ENCODE measurements at regions not wholly inside any gene's neighbourhood (a gene's known extent, or its start where the extent isn't known, plus 50 kb on each side); places are given as distances from the start of the nearest gene placed in this dataset.

DNA sequence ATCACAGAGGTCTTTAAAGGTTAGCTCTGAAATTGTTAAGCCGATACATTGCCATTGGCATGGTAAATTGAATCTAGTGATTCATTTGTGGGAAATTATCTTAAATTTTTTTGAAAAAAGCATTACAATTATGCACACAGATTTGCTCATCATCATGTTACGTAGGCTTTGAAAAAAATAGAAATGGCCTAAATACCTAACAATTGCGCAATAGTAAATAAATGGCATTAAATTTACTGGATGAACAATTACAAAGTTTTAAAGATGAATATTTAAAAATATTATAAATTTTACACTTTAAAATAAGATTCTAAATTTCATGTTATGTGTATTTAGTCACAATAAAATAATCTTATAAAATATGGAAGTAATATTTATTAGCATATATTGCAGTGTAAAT is 171.3 kb downstream of the RPRM start:
- intact Hi-C loops (cut with micrococcal nuclease; ENCODE audit: unreplicated experiment): no loop called here
- no peak for TF ChIP-seq SIN3A (IDR thresholded peaks at IDR 0.05; ENCODE audit: borderline replicate concordance, insufficient read depth, low read depth, low read length)
- no peak for TF ChIP-seq TCF7L2 (IDR thresholded peaks at IDR 0.05; ENCODE audit: low read depth, low read length)
- TF ChIP-seq, protein P1, sequence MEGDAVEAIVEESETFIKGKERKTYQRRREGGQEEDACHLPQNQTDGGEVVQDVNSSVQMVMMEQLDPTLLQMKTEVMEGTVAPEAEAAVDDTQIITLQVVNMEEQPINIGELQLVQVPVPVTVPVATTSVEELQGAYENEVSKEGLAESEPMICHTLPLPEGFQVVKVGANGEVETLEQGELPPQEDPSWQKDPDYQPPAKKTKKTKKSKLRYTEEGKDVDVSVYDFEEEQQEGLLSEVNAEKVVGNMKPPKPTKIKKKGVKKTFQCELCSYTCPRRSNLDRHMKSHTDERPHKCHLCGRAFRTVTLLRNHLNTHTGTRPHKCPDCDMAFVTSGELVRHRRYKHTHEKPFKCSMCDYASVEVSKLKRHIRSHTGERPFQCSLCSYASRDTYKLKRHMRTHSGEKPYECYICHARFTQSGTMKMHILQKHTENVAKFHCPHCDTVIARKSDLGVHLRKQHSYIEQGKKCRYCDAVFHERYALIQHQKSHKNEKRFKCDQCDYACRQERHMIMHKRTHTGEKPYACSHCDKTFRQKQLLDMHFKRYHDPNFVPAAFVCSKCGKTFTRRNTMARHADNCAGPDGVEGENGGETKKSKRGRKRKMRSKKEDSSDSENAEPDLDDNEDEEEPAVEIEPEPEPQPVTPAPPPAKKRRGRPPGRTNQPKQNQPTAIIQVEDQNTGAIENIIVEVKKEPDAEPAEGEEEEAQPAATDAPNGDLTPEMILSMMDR (IDR thresholded peaks at IDR 0.05): no peak
- ChIA-PET POLR2A (no interaction called here), CTCF (no interaction called here)
- no peak overlapping the region for H3K27ac ChIP-seq (ENCODE audit: low read length)
- H3K4me1 ChIP-seq (ENCODE audit: control insufficient read depth, insufficient read depth, low read length): no peaks in the 10 kb centered on the region
- no peak overlapping the region for H3K4me3 ChIP-seq (ENCODE audit: low read depth in 2 of 2, low read length in 2 of 2)
- no peak for ATAC-seq
- H3K36me3 ChIP-seq (ENCODE audit: control insufficient read depth, insufficient read depth, low read length): no peaks in the 10 kb centered on the region
- no TSS peak for BruUV-seq (replicated peaks)
- H3K9me3 ChIP-seq (ENCODE audit: control insufficient read depth, insufficient read depth, low read depth, low read length): no peaks in the 10 kb centered on the region
- in situ Hi-C loops (cut with HindIII; ENCODE audit: low pct_unique_long_range_greater_than_20kb, low sequenced_read_pairs): no loop called here
- DNase-seq (ENCODE audit: low read depth, low spot score): no peak
- H3K27me3 ChIP-seq (ENCODE audit: control insufficient read depth, insufficient read depth, low read length): no peaks in the 10 kb centered on the region

DNA sequence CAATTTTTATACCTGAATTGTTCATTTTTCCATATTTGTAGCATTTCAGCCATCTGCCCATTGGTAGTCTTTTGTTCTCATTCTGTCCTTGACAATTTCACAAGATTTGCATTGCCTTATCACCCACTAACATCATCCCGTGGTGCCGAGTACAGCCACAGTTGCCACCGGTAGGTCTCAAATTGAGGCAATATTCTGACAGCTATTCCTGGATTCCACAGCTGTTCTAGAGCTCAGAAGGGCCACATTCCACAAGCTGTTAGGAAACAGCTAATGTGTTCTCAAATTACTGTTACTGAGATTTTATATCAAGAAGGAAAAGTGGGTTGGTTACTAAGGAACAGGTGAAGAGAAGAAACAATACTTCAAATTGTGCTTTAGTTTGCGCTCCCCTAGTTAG is 178.8 kb downstream of the RPRM start:
- BruUV-seq (replicated peaks): no TSS peak
- ChIA-PET CTCF (no interaction called here), POLR2A (no interaction called here)
- H3K36me3 ChIP-seq (ENCODE audit: control insufficient read depth, insufficient read depth, low read length): no peaks in the 10 kb centered on the region
- H3K4me3 ChIP-seq (ENCODE audit: low read depth in 2 of 2, low read length in 2 of 2): no peak overlapping the region
- no peak overlapping the region for H3K27ac ChIP-seq (ENCODE audit: low read length)
- ATAC-seq (no peak), DNase-seq (ENCODE audit: low read depth, low spot score) (no peak)
- no peaks in the 10 kb centered on the region for H3K9me3 ChIP-seq (ENCODE audit: control insufficient read depth, insufficient read depth, low read depth, low read length)
- H3K27me3 ChIP-seq (ENCODE audit: control insufficient read depth, insufficient read depth, low read length): no peaks in the 10 kb centered on the region
- H3K4me1 ChIP-seq (ENCODE audit: control insufficient read depth, insufficient read depth, low read length): no peaks in the 10 kb centered on the region
- intact Hi-C loops (cut with micrococcal nuclease; ENCODE audit: unreplicated experiment) (no loop called here), in situ Hi-C loops (cut with HindIII; ENCODE audit: low pct_unique_long_range_greater_than_20kb, low sequenced_read_pairs) (no loop called here)
- no peak for TF ChIP-seq SIN3A (IDR thresholded peaks at IDR 0.05; ENCODE audit: borderline replicate concordance, insufficient read depth, low read depth, low read length)
- no peak for TF ChIP-seq POLR2AphosphoS5 (IDR thresholded peaks at IDR 0.05; ENCODE audit: low read depth, low read length)
- TF ChIP-seq, protein P2, sequence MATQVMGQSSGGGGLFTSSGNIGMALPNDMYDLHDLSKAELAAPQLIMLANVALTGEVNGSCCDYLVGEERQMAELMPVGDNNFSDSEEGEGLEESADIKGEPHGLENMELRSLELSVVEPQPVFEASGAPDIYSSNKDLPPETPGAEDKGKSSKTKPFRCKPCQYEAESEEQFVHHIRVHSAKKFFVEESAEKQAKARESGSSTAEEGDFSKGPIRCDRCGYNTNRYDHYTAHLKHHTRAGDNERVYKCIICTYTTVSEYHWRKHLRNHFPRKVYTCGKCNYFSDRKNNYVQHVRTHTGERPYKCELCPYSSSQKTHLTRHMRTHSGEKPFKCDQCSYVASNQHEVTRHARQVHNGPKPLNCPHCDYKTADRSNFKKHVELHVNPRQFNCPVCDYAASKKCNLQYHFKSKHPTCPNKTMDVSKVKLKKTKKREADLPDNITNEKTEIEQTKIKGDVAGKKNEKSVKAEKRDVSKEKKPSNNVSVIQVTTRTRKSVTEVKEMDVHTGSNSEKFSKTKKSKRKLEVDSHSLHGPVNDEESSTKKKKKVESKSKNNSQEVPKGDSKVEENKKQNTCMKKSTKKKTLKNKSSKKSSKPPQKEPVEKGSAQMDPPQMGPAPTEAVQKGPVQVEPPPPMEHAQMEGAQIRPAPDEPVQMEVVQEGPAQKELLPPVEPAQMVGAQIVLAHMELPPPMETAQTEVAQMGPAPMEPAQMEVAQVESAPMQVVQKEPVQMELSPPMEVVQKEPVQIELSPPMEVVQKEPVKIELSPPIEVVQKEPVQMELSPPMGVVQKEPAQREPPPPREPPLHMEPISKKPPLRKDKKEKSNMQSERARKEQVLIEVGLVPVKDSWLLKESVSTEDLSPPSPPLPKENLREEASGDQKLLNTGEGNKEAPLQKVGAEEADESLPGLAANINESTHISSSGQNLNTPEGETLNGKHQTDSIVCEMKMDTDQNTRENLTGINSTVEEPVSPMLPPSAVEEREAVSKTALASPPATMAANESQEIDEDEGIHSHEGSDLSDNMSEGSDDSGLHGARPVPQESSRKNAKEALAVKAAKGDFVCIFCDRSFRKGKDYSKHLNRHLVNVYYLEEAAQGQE (IDR thresholded peaks at IDR 0.05; ENCODE audit: insufficient read depth in 1 of 2, low read depth in 2 of 2, low read length in 1 of 2): no peak
- TF ChIP-seq, protein P1 (IDR thresholded peaks at IDR 0.05): no peak
- TF ChIP-seq TCF7L2 (IDR thresholded peaks at IDR 0.05; ENCODE audit: low read depth, low read length): no peak

DNA sequence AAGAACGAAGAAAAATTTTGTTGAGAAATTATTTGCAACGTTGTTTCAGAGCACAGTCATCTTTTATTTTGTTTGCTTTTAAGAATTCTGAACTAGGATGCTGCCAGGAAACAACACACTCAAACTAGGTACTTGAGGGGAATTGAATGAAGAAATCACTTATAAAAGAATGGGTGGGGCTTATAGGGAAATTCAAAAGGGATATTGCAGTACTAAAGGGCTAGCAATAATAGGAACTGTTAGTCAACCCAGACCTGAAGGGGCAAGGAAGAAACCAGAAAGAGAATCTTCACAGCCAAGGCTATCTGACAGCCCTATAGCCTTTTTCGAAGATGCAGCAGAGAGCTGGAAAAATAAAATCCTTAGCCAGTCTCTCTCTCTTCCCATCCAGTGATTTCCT is 179.3 kb downstream of the RPRM start:
- Histone ChIP-seq H3K36me3 (ENCODE audit: control insufficient read depth, insufficient read depth, low read length) (no peaks in the 10 kb centered on the region), H3K4me1 (ENCODE audit: control insufficient read depth, insufficient read depth, low read length) (no peaks in the 10 kb centered on the region), H3K4me3 (ENCODE audit: low read depth in 2 of 2, low read length in 2 of 2) (no peak overlapping the region), H3K27me3 (ENCODE audit: control insufficient read depth, insufficient read depth, low read length) (no peaks in the 10 kb centered on the region), H3K9me3 (ENCODE audit: control insufficient read depth, insufficient read depth, low read depth, low read length) (no peaks in the 10 kb centered on the region), H3K27ac (ENCODE audit: low read length) (no peak overlapping the region)
- POLR2A ChIA-PET: no interaction called here
- CTCF ChIA-PET: no interaction called here
- no peak for TF ChIP-seq POLR2AphosphoS5 (IDR thresholded peaks at IDR 0.05; ENCODE audit: low read depth, low read length)
- TF ChIP-seq, protein P1 (IDR thresholded peaks at IDR 0.05): no peak
- TF ChIP-seq, protein P2 (IDR thresholded peaks at IDR 0.05; ENCODE audit: insufficient read depth in 1 of 2, low read depth in 2 of 2, low read length in 1 of 2): no peak
- no peak for TF ChIP-seq SIN3A (IDR thresholded peaks at IDR 0.05; ENCODE audit: borderline replicate concordance, insufficient read depth, low read depth, low read length)
- no peak for TF ChIP-seq TCF7L2 (IDR thresholded peaks at IDR 0.05; ENCODE audit: low read depth, low read length)
- in situ Hi-C loops (cut with HindIII; ENCODE audit: low pct_unique_long_range_greater_than_20kb, low sequenced_read_pairs) (no loop called here), intact Hi-C loops (cut with micrococcal nuclease; ENCODE audit: unreplicated experiment) (no loop called here)
- DNase-seq (ENCODE audit: low read depth, low spot score): no peak
- no TSS peak for BruUV-seq (replicated peaks)
- no peak for ATAC-seq

Measured in Panc1 (cell line).